IMR-90 (cell line): ENCODE measurements at regions not wholly inside any gene's neighbourhood (a gene's known extent, or its start where the extent isn't known, plus 50 kb on each side); places are given as distances from the start of the nearest gene placed in this dataset.

Source experiments
- ATAC-seq: fragments of 200-7000 bp; cut with Tn5 transposase; 2 replicates; pipeline ENCODE4 v1.9.1; 2020; ENCODE audit warnings: low read depth, mild to moderate bottlenecking, moderate library complexity
- BruUV-seq: library from RNA; stranded (reverse); fragments of 400-500 nt; replicated peaks from 2 replicates; lab custom pipeline; 2021; lab: Mats Ljungman, UMichigan
- CTCF ChIA-PET: fragments of 300-600 bp; formaldehyde crosslinking; extraction: SDS; loops from one replicate; lab custom pipeline; 2021; ENCODE audit warnings: antibody characterized with exemption; lab: Yijun Ruan, JAX
- POLR2A ChIA-PET: fragments of 300-600 bp; sonication (Branson Sonifier 250); formaldehyde crosslinking; loops from one replicate; lab custom pipeline; 2022; ENCODE audit warnings: antibody characterized with exemption; ENCODE audit not compliant: unreplicated experiment; lab: Charles Lee
- DNase-seq: peaks from one replicate; pipeline ENCODE4 v3.0.0; 2013
- H2AFZ ChIP-seq: replicated peaks from 2 replicates; pipeline ENCODE3; 2013; ENCODE audit warnings: low read length, mild to moderate bottlenecking; ENCODE audit not compliant: poor library complexity
- H2AK5ac ChIP-seq: 2 replicates; pipeline ENCODE4 v1.6.1; 2013; ENCODE audit warnings: low read depth, low read length, inconsistent platforms
- H2AK9ac ChIP-seq: replicated peaks from 2 replicates; pipeline ENCODE3; 2013; ENCODE audit warnings: mild to moderate bottlenecking, low read depth, low read length, moderate library complexity; ENCODE audit not compliant: poor library complexity
- H2BK120ac ChIP-seq: 2 replicates; pipeline ENCODE4 v1.6.1; 2013; ENCODE audit warnings: low read depth, low read length, inconsistent platforms
- H2BK15ac ChIP-seq: 3 replicates; pipeline ENCODE4 v1.6.1; 2013; ENCODE audit warnings: low read depth, low read length, inconsistent platforms
- H2BK20ac ChIP-seq: 2 replicates; pipeline ENCODE4 v1.6.1; 2013; ENCODE audit warnings: low read depth, mild to moderate bottlenecking, inconsistent platforms, low read length, moderate library complexity
- H2BK5ac ChIP-seq: 2 replicates; pipeline ENCODE4 v1.6.1; 2013; ENCODE audit warnings: mild to moderate bottlenecking, low read depth, low read length, inconsistent platforms; ENCODE audit not compliant: poor library complexity, severe bottlenecking
- H3K14ac ChIP-seq: replicated peaks from 2 replicates; pipeline ENCODE4 v1.6.1; 2013; ENCODE audit warnings: low read depth, low read length, inconsistent platforms
- H3K18ac ChIP-seq: 2 replicates; pipeline ENCODE4 v1.6.1; 2013; ENCODE audit warnings: low read depth, low read length, control low read depth
- H3K23ac ChIP-seq: 2 replicates; pipeline ENCODE4 v1.6.1; 2013; ENCODE audit warnings: low read depth, low read length, inconsistent platforms
- H3K27ac ChIP-seq: 2 replicates; pipeline ENCODE4 v1.5.1; 2013; ENCODE audit warnings: mild to moderate bottlenecking, control low read depth, low read length; ENCODE audit not compliant: insufficient read depth
- H3K27me3 ChIP-seq: 2 replicates; pipeline ENCODE4 v1.6.1; 2013; ENCODE audit warnings: low read length; ENCODE audit not compliant: control insufficient read depth, insufficient read depth
- H3K36me3 ChIP-seq: 2 replicates; pipeline ENCODE4 v1.6.1; 2013; ENCODE audit warnings: low read length, mixed read lengths; ENCODE audit not compliant: control insufficient read depth, insufficient read depth
- H3K4ac ChIP-seq: 2 replicates; pipeline ENCODE4 v1.6.1; 2013; ENCODE audit warnings: low read depth, low read length, inconsistent platforms
- H3K4me1 ChIP-seq: 2 replicates; pipeline ENCODE4 v1.6.1; 2013; ENCODE audit warnings: low read length, mixed read lengths; ENCODE audit not compliant: control insufficient read depth, insufficient read depth
- H3K4me2 ChIP-seq: 2 replicates; pipeline ENCODE4 v1.6.1; 2013; ENCODE audit warnings: low read depth, mild to moderate bottlenecking, control low read depth, low read length, moderate library complexity
- H3K4me3 ChIP-seq: 2 replicates; pipeline ENCODE4 v1.5.1; 2013; ENCODE audit warnings: low read depth, mild to moderate bottlenecking, control low read depth, low read length, moderate library complexity; ENCODE audit not compliant: insufficient read depth
- H3K56ac ChIP-seq: 2 replicates; pipeline ENCODE4 v1.6.1; 2013; ENCODE audit warnings: low read length, inconsistent platforms; ENCODE audit not compliant: insufficient read depth; ENCODE audit errors: extremely low read depth
- H3K79me1 ChIP-seq, 2 experiments: 2 replicates each; pipeline ENCODE4 v1.6.1; 2013; ENCODE audit warnings: low read length in 2 of 2, inconsistent platforms in 1 of 2, low read depth in 1 of 2
- H3K9ac ChIP-seq: 2 replicates; pipeline ENCODE4 v1.6.1; 2013; ENCODE audit warnings: low read depth, low read length, control low read depth
- H3K9me1 ChIP-seq: 2 replicates; pipeline ENCODE4 v1.6.1; 2013; ENCODE audit warnings: low read length, inconsistent platforms; ENCODE audit not compliant: insufficient read depth
- H3K9me3 ChIP-seq: 2 replicates; pipeline ENCODE4 v1.6.1; 2013; ENCODE audit warnings: low read length; ENCODE audit not compliant: control insufficient read depth, insufficient read depth
- H4K20me1 ChIP-seq: 2 replicates; pipeline ENCODE4 v1.6.1; 2013; ENCODE audit warnings: low read length, inconsistent platforms; ENCODE audit not compliant: insufficient read depth
- H4K5ac ChIP-seq: 2 replicates; pipeline ENCODE4 v1.6.1; 2013; ENCODE audit warnings: mild to moderate bottlenecking, low read depth, low read length, control low read depth
- H4K8ac ChIP-seq, 2 experiments: 2 replicates each; pipeline ENCODE4 v1.6.1; 2013; ENCODE audit warnings: low read depth in 2 of 2, low read length in 2 of 2, control low read depth in 1 of 2, inconsistent platforms in 1 of 2
- H4K91ac ChIP-seq: 2 replicates; pipeline ENCODE4 v1.6.1; 2013; ENCODE audit warnings: low read depth, low read length, inconsistent platforms; ENCODE audit not compliant: insufficient read depth
- BHLHE40 ChIP-seq: fragments of 150-350 bp; IDR thresholded peaks from 2 replicates; pipeline ENCODE4 v1.6.1; 2016; ENCODE audit warnings: mild to moderate bottlenecking, low read depth, low read length
- CEBPB ChIP-seq: IDR thresholded peaks from 2 replicates; pipeline ENCODE4 v1.6.1; 2012; ENCODE audit warnings: low read depth, low read length, improper control_type of control experiment
- CHD1 ChIP-seq: IDR thresholded peaks from 2 replicates; pipeline ENCODE4 v1.6.1; 2012; ENCODE audit warnings: low read depth, low read length, improper control_type of control experiment
- CTCF ChIP-seq: conservative IDR thresholded peaks from 2 replicates; pipeline ENCODE4 v1.5.1; 2012; ENCODE audit warnings: mild to moderate bottlenecking, low read depth, low read length, improper control_type of control experiment
- FOS ChIP-seq: fragments of 150-350 bp; IDR thresholded peaks from 2 replicates; pipeline ENCODE4 v1.6.1; 2016; ENCODE audit warnings: low read depth, low read length
- MAFK ChIP-seq: IDR thresholded peaks from 2 replicates; pipeline ENCODE4 v1.6.1; 2012; ENCODE audit warnings: low read depth, low read length, improper control_type of control experiment
- MAZ ChIP-seq: IDR thresholded peaks from 2 replicates; pipeline ENCODE4 v1.6.1; 2012; ENCODE audit warnings: low read depth, mild to moderate bottlenecking, low read length, improper control_type of control experiment, moderate library complexity, borderline replicate concordance
- MXI1 ChIP-seq: IDR thresholded peaks from 2 replicates; pipeline ENCODE4 v1.6.1; 2012; ENCODE audit warnings: low read depth, mild to moderate bottlenecking, low read length, moderate library complexity, borderline replicate concordance
- NFE2L2 ChIP-seq: fragments of 150-350 bp; IDR thresholded peaks from 2 replicates; pipeline ENCODE4 v1.6.1; 2016; ENCODE audit warnings: low read depth, mild to moderate bottlenecking, low read length
- POLR2A ChIP-seq: IDR thresholded peaks from 2 replicates; pipeline ENCODE4 v1.6.1; 2012; ENCODE audit warnings: mild to moderate bottlenecking, low read depth, low read length
- RAD21 ChIP-seq: IDR thresholded peaks from 2 replicates; pipeline ENCODE4 v1.6.1; 2012; ENCODE audit warnings: low read length, improper control_type of control experiment
- RCOR1 ChIP-seq: IDR thresholded peaks from 2 replicates; pipeline ENCODE4 v1.6.1; 2012; ENCODE audit warnings: mild to moderate bottlenecking, low read length, improper control_type of control experiment; ENCODE audit not compliant: insufficient replicate concordance
- RFX5 ChIP-seq: IDR thresholded peaks from 2 replicates; pipeline ENCODE4 v1.8.0; 2012; ENCODE audit warnings: low read depth, mild to moderate bottlenecking, low read length, moderate library complexity
- SMC3 ChIP-seq: fragments of 150-350 bp; IDR thresholded peaks from 2 replicates; pipeline ENCODE4 v1.6.1; 2016; ENCODE audit warnings: low read depth, mild to moderate bottlenecking, antibody characterized with exemption, low read length, moderate library complexity
- WGBS, 2 experiments: methylation state at CpG; one replicate each; pipeline versions ENCODE4 v1.1.5 to v1.1.7; 2013; ENCODE audit warnings: missing lambda C conversion rate in 2 of 2; ENCODE audit not compliant: insufficient read length in 1 of 2; ENCODE audit errors: extremely low coverage in 2 of 2; 5-methylcytosine and 5-hydroxymethylcytosine counted together
- dilution Hi-C: fragments of 300-500 bp; cut with HindIII; formaldehyde crosslinking; loops from one replicate; pipeline ENCODE4 v1.14.3; 2018; ENCODE audit warnings: low sequenced_read_pairs; ENCODE audit not compliant: unreplicated experiment
- in situ Hi-C: fragments of 300-500 bp; cut with MboI; formaldehyde crosslinking; loops from 3 replicates; pipeline ENCODE4 v1.14.3; 2019; ENCODE audit warnings: low sequenced_read_pairs, inconsistent platforms, mixed read lengths
- intact Hi-C: fragments of 100-400 bp; cut with micrococcal nuclease; formaldehyde crosslinking; loops from 2 replicates; pipeline ENCODE4 v1.10.0; 2022
- TF ChIP-seq, protein P1 (sequence below): fragments of 150-350 bp; IDR thresholded peaks from 2 replicates; pipeline ENCODE4 v1.6.1; 2016; ENCODE audit warnings: low read depth, mild to moderate bottlenecking, low read length, moderate library complexity, borderline replicate concordance
- TF ChIP-seq, protein P2 (sequence below): fragments of 150-350 bp; IDR thresholded peaks from 2 replicates; pipeline ENCODE4 v1.6.1; 2017; ENCODE audit warnings: mild to moderate bottlenecking, antibody characterized with exemption, low read length, low read depth

DNA sequence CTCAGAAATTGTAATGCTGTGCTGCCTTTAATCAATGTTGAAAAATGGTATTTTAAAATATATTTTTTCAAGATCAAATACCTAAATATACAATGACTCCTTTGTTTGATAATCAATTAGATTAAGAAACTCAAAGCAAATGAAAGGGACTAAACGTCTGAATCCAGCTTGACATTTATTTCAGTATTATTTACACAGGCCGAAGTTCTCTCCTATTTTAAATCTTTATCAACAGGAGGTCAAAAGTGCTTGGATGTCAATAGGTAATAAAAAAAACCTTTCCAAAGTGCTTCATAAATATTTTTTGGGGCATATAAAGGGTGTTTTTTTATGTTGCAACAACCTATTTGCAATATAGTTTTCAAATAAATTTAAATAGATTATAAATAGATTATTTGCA lies 1201.7 kb upstream of the SLC39A10 start:
- Histone ChIP-seq H3K23ac (no peak overlapping the region), H4K20me1 (no peaks in the 10 kb centered on the region), H2BK15ac (no peak overlapping the region), H3K36me3 (no peaks in the 10 kb centered on the region), H3K9me3 (no peaks in the 10 kb centered on the region), H3K27ac (no peak overlapping the region), H4K5ac (no peak overlapping the region), H3K4me1 (no peaks in the 10 kb centered on the region), H4K8ac (no peak overlapping the region), H2BK20ac (no peak overlapping the region), H2BK5ac (no peak overlapping the region), H3K27me3 (no peaks in the 10 kb centered on the region), H2AFZ (no peak overlapping the region), H3K9me1 (no peaks in the 10 kb centered on the region), H2BK120ac (no peak overlapping the region), H3K79me1 (no peaks in the 10 kb centered on the region), H3K4me2 (no peak overlapping the region), H3K18ac (no peak overlapping the region), H3K14ac (no peak overlapping the region), H3K56ac (no peak overlapping the region), H3K4ac (no peak overlapping the region), H4K91ac (no peak overlapping the region), H2AK9ac (no peak overlapping the region), H3K4me3 (no peak overlapping the region), H2AK5ac (no peak overlapping the region), H3K9ac (no peak overlapping the region)
- dilution Hi-C loops (no loop called here), in situ Hi-C loops (no loop called here), intact Hi-C loops (no loop called here)
- ATAC-seq (no peak), DNase-seq (no peak)
- POLR2A ChIA-PET = no interaction called here
- WGBS, 2 experiments = no CpG with 5 or more reads among the region's 2 CpGs
- no peak for TF ChIP-seq MAFK
- TF ChIP-seq RFX5 = no peak
- TF ChIP-seq NFE2L2 = no peak
- TF ChIP-seq RCOR1 = no peak
- no peak for TF ChIP-seq POLR2A
- TF ChIP-seq BHLHE40 = no peak
- TF ChIP-seq SMC3 = no peak
- TF ChIP-seq FOS = no peak
- TF ChIP-seq, protein P1, sequence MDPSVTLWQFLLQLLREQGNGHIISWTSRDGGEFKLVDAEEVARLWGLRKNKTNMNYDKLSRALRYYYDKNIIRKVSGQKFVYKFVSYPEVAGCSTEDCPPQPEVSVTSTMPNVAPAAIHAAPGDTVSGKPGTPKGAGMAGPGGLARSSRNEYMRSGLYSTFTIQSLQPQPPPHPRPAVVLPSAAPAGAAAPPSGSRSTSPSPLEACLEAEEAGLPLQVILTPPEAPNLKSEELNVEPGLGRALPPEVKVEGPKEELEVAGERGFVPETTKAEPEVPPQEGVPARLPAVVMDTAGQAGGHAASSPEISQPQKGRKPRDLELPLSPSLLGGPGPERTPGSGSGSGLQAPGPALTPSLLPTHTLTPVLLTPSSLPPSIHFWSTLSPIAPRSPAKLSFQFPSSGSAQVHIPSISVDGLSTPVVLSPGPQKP = no peak
- no peak for TF ChIP-seq RAD21
- no peak for TF ChIP-seq MXI1
- TF ChIP-seq MAZ = no peak
- TF ChIP-seq CEBPB = no peak
- no peak for TF ChIP-seq CHD1
- TF ChIP-seq, protein P2, sequence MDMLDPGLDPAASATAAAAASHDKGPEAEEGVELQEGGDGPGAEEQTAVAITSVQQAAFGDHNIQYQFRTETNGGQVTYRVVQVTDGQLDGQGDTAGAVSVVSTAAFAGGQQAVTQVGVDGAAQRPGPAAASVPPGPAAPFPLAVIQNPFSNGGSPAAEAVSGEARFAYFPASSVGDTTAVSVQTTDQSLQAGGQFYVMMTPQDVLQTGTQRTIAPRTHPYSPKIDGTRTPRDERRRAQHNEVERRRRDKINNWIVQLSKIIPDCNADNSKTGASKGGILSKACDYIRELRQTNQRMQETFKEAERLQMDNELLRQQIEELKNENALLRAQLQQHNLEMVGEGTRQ = no peak
- TF ChIP-seq CTCF = no peak
- CTCF ChIA-PET = no interaction called here
- no TSS peak for BruUV-seq
